Liver (tissue), 8 donors: ENCODE measurements at regions not wholly inside any gene's neighbourhood (a gene's known extent, or its start where the extent isn't known, plus 50 kb on each side); places are given as distances from the start of the nearest gene placed in this dataset.

Experiments used
- DNase-seq: peaks from one replicate; pipeline ENCODE4 v3.0.0-alpha.2; 2017; ENCODE audit warnings: low spot score
- H3K27ac ChIP-seq, 2 donors: one replicate each; pipeline ENCODE4 v1.7.0; 2013; ENCODE audit warnings: inconsistent platforms in 2 of 2, low read length in 2 of 2, control low read depth in 1 of 2, low read depth in 1 of 2, mild to moderate bottlenecking in 1 of 2
- H3K27me3 ChIP-seq, 4 donors: one replicate each; pipeline versions ENCODE4 v1.6.1 to v1.7.0; 2013; ENCODE audit warnings: low read length in 3 of 4, inconsistent platforms in 1 of 4, mild to moderate bottlenecking in 1 of 4, moderate library complexity in 1 of 4; ENCODE audit not compliant: control insufficient read depth in 4 of 4, insufficient read depth in 4 of 4
- H3K36me3 ChIP-seq, 4 donors: one replicate each; pipeline versions ENCODE4 v1.6.1 to v1.7.0; 2013; ENCODE audit warnings: low read length in 3 of 4, mild to moderate bottlenecking in 3 of 4, low read depth in 1 of 4, moderate library complexity in 1 of 4; ENCODE audit not compliant: control insufficient read depth in 4 of 4, insufficient read depth in 3 of 4
- H3K4me1 ChIP-seq, 4 donors: one replicate each; pipeline versions ENCODE4 v1.6.1 to v1.7.0; 2013; ENCODE audit warnings: low read length in 3 of 4, mild to moderate bottlenecking in 3 of 4, moderate library complexity in 1 of 4; ENCODE audit not compliant: control insufficient read depth in 4 of 4, insufficient read depth in 4 of 4
- H3K4me3 ChIP-seq, 3 donors: one replicate each; pipeline versions ENCODE4 v1.6.1 to v1.7.0; 2013; ENCODE audit warnings: low read length in 3 of 3, control low read depth in 1 of 3, low read depth in 1 of 3, mild to moderate bottlenecking in 1 of 3
- H3K9ac ChIP-seq, 2 donors: one replicate each; pipeline ENCODE4 v1.7.0; 2013; ENCODE audit warnings: low read length in 2 of 2, mild to moderate bottlenecking in 2 of 2, moderate library complexity in 2 of 2, control low read depth in 1 of 2, low read depth in 1 of 2
- H3K9me3 ChIP-seq, 4 donors: one replicate each; pipeline versions ENCODE4 v1.6.1 to v1.7.0; 2013; ENCODE audit warnings: low read length in 3 of 4; ENCODE audit not compliant: control insufficient read depth in 4 of 4
- EGR1 ChIP-seq, 2 donors: IDR thresholded peaks; 2 replicates each; pipeline ENCODE4 v1.6.1; 2016 to 2018; ENCODE audit warnings: antibody characterized with exemption in 2 of 2, low read depth in 2 of 2
- FOXA1 ChIP-seq: IDR thresholded peaks from 2 replicates; pipeline ENCODE4 v1.6.1; 2016; ENCODE audit warnings: antibody characterized with exemption
- FOXA2 ChIP-seq: IDR thresholded peaks from 2 replicates; pipeline ENCODE4 v1.6.1; 2016; ENCODE audit warnings: antibody characterized with exemption
- GABPA ChIP-seq, 2 donors: IDR thresholded peaks in 1 of 2; conservative IDR thresholded peaks in 1 of 2; 2 replicates each; pipeline ENCODE4 v1.6.1; 2016; ENCODE audit warnings: antibody characterized with exemption in 2 of 2, mild to moderate bottlenecking in 1 of 2, moderate library complexity in 1 of 2
- HNF4G ChIP-seq: IDR thresholded peaks from 2 replicates; pipeline ENCODE4 v1.6.1; 2016; ENCODE audit warnings: antibody characterized with exemption
- JUND ChIP-seq, 2 donors: IDR thresholded peaks; 2 replicates each; pipeline ENCODE4 v1.6.1; 2016; ENCODE audit warnings: antibody characterized with exemption in 2 of 2
- NR2F2 ChIP-seq: IDR thresholded peaks from 2 replicates; pipeline ENCODE4 v1.6.1; 2016; ENCODE audit warnings: antibody characterized with exemption
- RAD21 ChIP-seq, 2 donors: IDR thresholded peaks; 2 replicates each; pipeline ENCODE4 v1.6.1; 2016; ENCODE audit warnings: antibody characterized with exemption in 2 of 2, mild to moderate bottlenecking in 2 of 2
- WGBS: extraction: QIAGEN DNeasy Blood & Tissue Kit; methylation state at CpG from one replicate; pipeline ENCODE4 v1.1.7; 2013; 5-methylcytosine and 5-hydroxymethylcytosine counted together
- TF ChIP-seq, protein P1 (sequence below): IDR thresholded peaks from 2 replicates; pipeline ENCODE4 v1.6.1; 2016; ENCODE audit warnings: antibody characterized with exemption, mild to moderate bottlenecking
- TF ChIP-seq, protein P2 (sequence below): fragments of 150-350 bp; IDR thresholded peaks from 2 replicates; pipeline ENCODE4 v1.5.1; 2017; ENCODE audit warnings: improper control_type of control experiment, low read depth, low read length; ENCODE audit not compliant: missing input control
- TF ChIP-seq, protein P3 (sequence below): IDR thresholded peaks from 2 replicates; pipeline ENCODE4 v1.6.1; 2016; ENCODE audit warnings: antibody characterized with exemption
- donor health status: healthy.
- donor health status: healthy.
- donor health status: healthy.
- donor health status: healthy.
- donor health status: healthy.

DNA sequence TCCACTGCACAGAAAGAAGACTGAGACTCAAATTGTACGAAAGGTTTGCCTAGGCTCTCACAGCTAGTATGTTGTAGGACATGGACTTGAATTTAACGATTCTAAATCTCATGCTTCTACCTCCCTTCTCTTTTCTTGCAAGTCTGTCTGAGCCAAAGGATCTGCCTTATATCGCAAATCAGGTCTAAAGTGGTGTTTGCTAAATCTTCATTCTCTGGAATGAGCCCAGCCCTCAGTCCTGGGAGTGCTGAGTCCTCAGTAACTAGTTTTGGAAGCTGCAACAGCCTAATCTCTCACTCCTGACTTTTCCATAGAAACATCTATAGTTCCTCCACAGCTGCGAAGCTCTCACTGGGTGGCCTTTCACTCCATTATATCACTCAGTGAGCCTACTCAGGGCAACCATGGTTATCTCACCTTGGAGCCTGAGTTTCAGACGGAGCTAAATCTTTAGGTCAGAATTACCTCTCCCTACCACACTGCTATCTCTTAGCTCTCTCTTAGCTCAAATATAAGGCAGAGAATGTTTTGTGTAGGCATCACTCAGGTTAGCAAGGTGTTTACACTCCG is 575.5 kb upstream of the C16orf82 start:
- Histone ChIP-seq H3K4me3 (no peak overlapping the region), H3K9me3 (no peaks in the 10 kb centered on the region), H3K36me3 (no peaks in the 10 kb centered on the region), H3K9ac (no peak overlapping the region), H3K27me3 (peaks cover 0 to 4% (median 0%) of the 10 kb centered on the region in 4 donors), H3K4me1 (no peaks in the 10 kb centered on the region), H3K27ac (no peak overlapping the region)
- WGBS = 56% methylated on average over 6 of the region's 6 CpGs
- TF ChIP-seq, protein P1, sequence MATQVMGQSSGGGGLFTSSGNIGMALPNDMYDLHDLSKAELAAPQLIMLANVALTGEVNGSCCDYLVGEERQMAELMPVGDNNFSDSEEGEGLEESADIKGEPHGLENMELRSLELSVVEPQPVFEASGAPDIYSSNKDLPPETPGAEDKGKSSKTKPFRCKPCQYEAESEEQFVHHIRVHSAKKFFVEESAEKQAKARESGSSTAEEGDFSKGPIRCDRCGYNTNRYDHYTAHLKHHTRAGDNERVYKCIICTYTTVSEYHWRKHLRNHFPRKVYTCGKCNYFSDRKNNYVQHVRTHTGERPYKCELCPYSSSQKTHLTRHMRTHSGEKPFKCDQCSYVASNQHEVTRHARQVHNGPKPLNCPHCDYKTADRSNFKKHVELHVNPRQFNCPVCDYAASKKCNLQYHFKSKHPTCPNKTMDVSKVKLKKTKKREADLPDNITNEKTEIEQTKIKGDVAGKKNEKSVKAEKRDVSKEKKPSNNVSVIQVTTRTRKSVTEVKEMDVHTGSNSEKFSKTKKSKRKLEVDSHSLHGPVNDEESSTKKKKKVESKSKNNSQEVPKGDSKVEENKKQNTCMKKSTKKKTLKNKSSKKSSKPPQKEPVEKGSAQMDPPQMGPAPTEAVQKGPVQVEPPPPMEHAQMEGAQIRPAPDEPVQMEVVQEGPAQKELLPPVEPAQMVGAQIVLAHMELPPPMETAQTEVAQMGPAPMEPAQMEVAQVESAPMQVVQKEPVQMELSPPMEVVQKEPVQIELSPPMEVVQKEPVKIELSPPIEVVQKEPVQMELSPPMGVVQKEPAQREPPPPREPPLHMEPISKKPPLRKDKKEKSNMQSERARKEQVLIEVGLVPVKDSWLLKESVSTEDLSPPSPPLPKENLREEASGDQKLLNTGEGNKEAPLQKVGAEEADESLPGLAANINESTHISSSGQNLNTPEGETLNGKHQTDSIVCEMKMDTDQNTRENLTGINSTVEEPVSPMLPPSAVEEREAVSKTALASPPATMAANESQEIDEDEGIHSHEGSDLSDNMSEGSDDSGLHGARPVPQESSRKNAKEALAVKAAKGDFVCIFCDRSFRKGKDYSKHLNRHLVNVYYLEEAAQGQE = no peak
- TF ChIP-seq HNF4G (no peak), FOXA2 (no peak), JUND (IDR thresholded peaks at IDR 0.05) (no peak)
- DNase-seq = no peak

DNA sequence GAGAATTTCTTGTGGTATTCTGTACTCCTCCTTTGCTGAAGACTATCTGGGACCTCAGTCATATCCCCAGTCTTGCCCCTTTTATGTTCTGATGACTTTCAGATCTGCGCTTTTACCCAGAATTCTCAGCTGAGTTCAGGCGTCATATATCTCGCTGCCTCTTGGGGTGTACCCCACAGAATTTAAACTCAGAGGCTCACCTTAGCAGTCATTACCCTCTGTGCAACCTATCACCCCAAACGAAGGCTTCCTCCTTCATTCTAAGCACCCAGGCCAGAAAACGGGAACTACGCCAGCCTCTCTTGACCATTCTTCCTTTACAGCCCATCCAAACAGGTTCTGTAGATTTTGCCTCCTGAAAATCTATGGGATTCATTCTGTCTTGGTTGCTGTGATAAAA is 574.8 kb upstream of the C16orf82 start:
- H3K9me3 ChIP-seq = no peaks in the 10 kb centered on the region
- H3K4me3 ChIP-seq = no peak overlapping the region
- no peak overlapping the region for H3K9ac ChIP-seq
- no peak for TF ChIP-seq FOXA1
- TF ChIP-seq NR2F2 = no peak
- H3K4me1 ChIP-seq = no peaks in the 10 kb centered on the region
- H3K27ac ChIP-seq = no peak overlapping the region
- no peaks in the 10 kb centered on the region for H3K36me3 ChIP-seq
- peaks cover 0 to 4% (median 0%) of the 10 kb centered on the region in 4 donors for H3K27me3 ChIP-seq
- no peak for DNase-seq
- 83% methylated on average over 6 of the region's 6 CpGs for WGBS

DNA sequence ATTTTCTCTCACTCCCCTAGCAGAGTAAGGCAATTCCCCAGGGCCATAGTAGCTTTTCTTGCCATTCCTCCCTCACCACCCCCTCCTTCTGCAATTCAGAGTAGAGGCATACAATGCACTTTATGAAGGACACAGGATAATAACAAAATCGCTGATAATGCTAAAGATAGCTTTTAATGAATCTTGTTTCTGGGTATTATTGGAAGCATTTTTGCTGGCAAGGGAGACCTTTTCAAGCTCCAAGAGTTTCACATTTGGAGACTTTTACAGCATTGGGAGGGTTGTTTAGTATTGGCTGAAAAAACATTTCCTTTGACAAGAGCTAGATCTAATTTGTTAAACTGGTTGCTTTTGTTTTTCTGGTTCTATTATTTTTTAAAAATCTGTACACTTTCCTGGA is 573.0 kb upstream of the C16orf82 start:
- H3K27ac ChIP-seq = no peak overlapping the region
- no peak for DNase-seq
- no peaks in the 10 kb centered on the region for H3K36me3 ChIP-seq
- TF ChIP-seq, protein P2, sequence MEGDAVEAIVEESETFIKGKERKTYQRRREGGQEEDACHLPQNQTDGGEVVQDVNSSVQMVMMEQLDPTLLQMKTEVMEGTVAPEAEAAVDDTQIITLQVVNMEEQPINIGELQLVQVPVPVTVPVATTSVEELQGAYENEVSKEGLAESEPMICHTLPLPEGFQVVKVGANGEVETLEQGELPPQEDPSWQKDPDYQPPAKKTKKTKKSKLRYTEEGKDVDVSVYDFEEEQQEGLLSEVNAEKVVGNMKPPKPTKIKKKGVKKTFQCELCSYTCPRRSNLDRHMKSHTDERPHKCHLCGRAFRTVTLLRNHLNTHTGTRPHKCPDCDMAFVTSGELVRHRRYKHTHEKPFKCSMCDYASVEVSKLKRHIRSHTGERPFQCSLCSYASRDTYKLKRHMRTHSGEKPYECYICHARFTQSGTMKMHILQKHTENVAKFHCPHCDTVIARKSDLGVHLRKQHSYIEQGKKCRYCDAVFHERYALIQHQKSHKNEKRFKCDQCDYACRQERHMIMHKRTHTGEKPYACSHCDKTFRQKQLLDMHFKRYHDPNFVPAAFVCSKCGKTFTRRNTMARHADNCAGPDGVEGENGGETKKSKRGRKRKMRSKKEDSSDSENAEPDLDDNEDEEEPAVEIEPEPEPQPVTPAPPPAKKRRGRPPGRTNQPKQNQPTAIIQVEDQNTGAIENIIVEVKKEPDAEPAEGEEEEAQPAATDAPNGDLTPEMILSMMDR = no peak
- no peak for TF ChIP-seq GABPA (IDR thresholded peaks at IDR 0.05 in 1 of 2, conservative IDR thresholded peaks at IDR 0.05 in 1 of 2)
- TF ChIP-seq EGR1 (IDR thresholded peaks at IDR 0.05; ENCODE audit: low read depth in 2 of 2) = no peak
- TF ChIP-seq FOXA2 = no peak
- TF ChIP-seq RAD21 (IDR thresholded peaks at IDR 0.05) = no peak
- TF ChIP-seq, protein P3, sequence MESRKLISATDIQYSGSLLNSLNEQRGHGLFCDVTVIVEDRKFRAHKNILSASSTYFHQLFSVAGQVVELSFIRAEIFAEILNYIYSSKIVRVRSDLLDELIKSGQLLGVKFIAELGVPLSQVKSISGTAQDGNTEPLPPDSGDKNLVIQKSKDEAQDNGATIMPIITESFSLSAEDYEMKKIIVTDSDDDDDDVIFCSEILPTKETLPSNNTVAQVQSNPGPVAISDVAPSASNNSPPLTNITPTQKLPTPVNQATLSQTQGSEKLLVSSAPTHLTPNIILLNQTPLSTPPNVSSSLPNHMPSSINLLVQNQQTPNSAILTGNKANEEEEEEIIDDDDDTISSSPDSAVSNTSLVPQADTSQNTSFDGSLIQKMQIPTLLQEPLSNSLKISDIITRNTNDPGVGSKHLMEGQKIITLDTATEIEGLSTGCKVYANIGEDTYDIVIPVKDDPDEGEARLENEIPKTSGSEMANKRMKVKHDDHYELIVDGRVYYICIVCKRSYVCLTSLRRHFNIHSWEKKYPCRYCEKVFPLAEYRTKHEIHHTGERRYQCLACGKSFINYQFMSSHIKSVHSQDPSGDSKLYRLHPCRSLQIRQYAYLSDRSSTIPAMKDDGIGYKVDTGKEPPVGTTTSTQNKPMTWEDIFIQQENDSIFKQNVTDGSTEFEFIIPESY = no peak
- TF ChIP-seq JUND (IDR thresholded peaks at IDR 0.05) = no peak
- no peak overlapping the region for H3K4me3 ChIP-seq
- H3K9ac ChIP-seq = no peak overlapping the region
- H3K27me3 ChIP-seq = peaks cover 0 to 6% (median 2%) of the 10 kb centered on the region in 4 donors
- no peaks in the 10 kb centered on the region for H3K9me3 ChIP-seq
- 57% methylated on average over 1 of the region's 1 CpG for WGBS
- H3K4me1 ChIP-seq = no peaks in the 10 kb centered on the region
